Neural crest cell (in vitro differentiated cells): ENCODE measurements at regions not wholly inside any gene's neighbourhood (a gene's known extent, or its start where the extent isn't known, plus 50 kb on each side); places are given as distances from the start of the nearest gene placed in this dataset.

ENCODE experiments used
- DNase-seq: peaks from one replicate; pipeline ENCODE4 v3.0.0; 2021; ENCODE audit warnings: low read depth, mixed read lengths, low spot score
- H3K27ac Mint-ChIP-seq: one replicate; pipeline ENCODE4 v1.8.0; 2021; ENCODE audit warnings: mild to moderate bottlenecking, mixed read lengths; ENCODE audit not compliant: unreplicated experiment
- H3K27me3 Mint-ChIP-seq: 2 replicates; pipeline ENCODE4 v1.8.0; 2021; ENCODE audit warnings: low read depth, mild to moderate bottlenecking, mixed read lengths
- H3K36me3 Mint-ChIP-seq: 2 replicates; pipeline ENCODE4 v1.8.0; 2021; ENCODE audit warnings: low read depth, mild to moderate bottlenecking, mixed read lengths
- H3K4me1 Mint-ChIP-seq: 2 replicates; pipeline ENCODE4 v1.8.0; 2021; ENCODE audit warnings: mixed read lengths
- H3K4me3 Mint-ChIP-seq: one replicate; pipeline ENCODE4 v1.8.0; 2021; ENCODE audit warnings: mild to moderate bottlenecking, mixed read lengths
- H3K9me3 Mint-ChIP-seq: 2 replicates; pipeline ENCODE4 v1.8.0; 2021; ENCODE audit warnings: mixed read lengths
- TF ChIP-seq, protein P1 (sequence below): fragments of 200-600 bp; sonication (generic); conservative IDR thresholded peaks from 2 replicates; pipeline ENCODE4 v1.5.0; 2021; ENCODE audit warnings: antibody characterized with exemption, mild to moderate bottlenecking

DNA sequence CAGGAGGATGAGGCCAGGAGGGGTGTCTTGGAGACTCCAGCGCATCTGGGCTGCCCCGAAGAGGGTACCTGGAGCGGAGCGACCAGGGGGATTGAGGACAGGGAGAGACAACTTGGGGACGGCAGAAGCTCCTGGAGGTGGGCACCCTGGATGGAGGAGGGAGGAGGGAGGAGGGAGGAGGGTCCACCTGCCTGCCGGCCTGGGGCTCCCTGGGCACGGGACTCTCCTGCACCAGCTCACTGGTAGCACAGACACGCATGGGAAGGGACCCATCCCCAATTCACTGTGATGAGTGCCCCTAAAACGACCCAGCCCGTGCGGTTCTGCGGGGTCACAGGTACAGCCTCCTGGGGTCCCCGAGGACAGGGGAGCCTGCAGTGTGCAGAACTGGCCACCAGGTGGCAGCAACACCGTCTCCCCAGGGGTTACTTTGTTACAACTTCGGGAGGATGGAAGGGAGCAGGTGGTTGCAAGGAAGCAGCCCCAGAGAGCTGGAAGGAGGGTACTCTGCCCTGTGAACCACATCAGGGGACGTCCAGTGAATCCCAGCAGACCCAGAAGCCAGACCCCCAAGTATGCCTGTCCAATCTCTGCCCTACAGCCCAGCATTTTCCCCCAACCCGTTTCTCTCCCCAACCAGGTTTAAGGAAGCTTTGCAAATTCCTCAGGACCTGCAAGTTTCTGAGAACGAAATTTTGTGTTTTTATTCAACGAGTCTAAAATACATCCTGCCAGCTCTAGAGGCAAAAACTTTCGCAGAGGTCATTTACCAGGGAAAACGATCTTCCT is 482.4 kb downstream of the NPHP4 start:
- Mint-ChIP-seq H3K27ac (no peak overlapping the region), H3K4me3 (no peak overlapping the region), H3K9me3 (no peaks in the 10 kb centered on the region), H3K4me1 (peaks cover 5% of the 10 kb centered on the region), H3K36me3 (no peaks in the 10 kb centered on the region), H3K27me3 (peaks cover 5% of the 10 kb centered on the region)
- peak; percentile 85 for DNase-seq
- TF ChIP-seq, protein P1, sequence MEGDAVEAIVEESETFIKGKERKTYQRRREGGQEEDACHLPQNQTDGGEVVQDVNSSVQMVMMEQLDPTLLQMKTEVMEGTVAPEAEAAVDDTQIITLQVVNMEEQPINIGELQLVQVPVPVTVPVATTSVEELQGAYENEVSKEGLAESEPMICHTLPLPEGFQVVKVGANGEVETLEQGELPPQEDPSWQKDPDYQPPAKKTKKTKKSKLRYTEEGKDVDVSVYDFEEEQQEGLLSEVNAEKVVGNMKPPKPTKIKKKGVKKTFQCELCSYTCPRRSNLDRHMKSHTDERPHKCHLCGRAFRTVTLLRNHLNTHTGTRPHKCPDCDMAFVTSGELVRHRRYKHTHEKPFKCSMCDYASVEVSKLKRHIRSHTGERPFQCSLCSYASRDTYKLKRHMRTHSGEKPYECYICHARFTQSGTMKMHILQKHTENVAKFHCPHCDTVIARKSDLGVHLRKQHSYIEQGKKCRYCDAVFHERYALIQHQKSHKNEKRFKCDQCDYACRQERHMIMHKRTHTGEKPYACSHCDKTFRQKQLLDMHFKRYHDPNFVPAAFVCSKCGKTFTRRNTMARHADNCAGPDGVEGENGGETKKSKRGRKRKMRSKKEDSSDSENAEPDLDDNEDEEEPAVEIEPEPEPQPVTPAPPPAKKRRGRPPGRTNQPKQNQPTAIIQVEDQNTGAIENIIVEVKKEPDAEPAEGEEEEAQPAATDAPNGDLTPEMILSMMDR: peak; percentile 96

DNA sequence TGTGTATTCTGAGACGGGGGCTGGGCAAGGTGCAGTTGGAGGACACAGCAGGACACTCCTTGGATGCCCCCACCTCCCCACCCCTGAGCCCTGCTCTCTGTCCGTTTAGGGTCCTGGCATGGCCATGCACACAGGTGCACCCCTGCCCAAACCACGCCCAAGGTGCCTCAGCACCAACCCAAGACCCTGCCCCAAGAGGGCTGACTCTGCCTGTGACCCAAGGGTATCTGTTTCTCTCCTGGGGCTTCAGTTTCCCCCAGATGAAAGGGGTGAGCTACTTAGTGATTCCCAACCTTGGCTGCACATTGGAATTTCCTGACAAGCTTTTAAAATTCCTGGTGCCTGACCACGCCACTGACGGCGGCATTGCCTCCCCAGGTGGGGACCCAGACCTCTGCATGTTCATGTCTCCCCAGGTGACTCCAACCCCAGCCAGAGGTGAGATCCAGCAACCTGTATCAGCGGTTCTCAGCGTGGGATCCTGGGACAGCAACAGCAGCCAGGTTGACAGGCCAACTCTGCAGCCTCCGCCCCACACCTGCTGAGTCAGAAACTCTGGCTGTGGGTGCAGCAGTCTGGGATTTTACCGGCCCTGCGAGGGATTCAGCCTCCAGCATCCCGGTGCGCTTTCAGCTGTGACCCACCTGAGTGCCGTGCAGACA is 483.4 kb downstream of the NPHP4 start:
- Mint-ChIP-seq H3K9me3 (no peaks in the 10 kb centered on the region), H3K36me3 (no peaks in the 10 kb centered on the region), H3K4me1 (no peaks in the 10 kb centered on the region), H3K27me3 (peaks cover 5% of the 10 kb centered on the region), H3K27ac (no peak overlapping the region), H3K4me3 (no peak overlapping the region)
- TF ChIP-seq, protein P1: no peak
- DNase-seq: no peak

DNA sequence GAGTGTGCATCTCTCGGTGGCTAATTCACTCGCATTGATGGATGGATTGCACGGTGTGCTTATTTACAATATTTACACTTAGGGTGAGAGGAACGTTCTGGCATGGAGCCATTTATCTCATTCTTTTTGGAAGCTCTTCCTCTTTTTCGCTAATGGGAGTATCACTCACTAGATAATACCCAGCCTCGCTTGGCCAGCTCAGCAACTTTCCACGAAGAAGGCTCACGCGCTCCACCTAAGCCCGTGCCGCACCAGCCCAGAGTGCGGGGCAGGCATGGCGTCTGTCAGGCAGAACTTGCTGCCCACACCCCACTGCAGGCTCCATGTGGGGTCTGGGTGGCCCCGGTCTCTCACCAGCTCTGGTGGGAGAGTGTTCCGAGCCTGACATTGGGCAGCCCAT is 484.9 kb downstream of the NPHP4 start:
- H3K4me3 Mint-ChIP-seq: no peak overlapping the region
- DNase-seq: no peak
- no peak overlapping the region for H3K27ac Mint-ChIP-seq
- H3K36me3 Mint-ChIP-seq: no peaks in the 10 kb centered on the region
- no peaks in the 10 kb centered on the region for H3K4me1 Mint-ChIP-seq
- no peaks in the 10 kb centered on the region for H3K9me3 Mint-ChIP-seq
- peaks cover 5% of the 10 kb centered on the region for H3K27me3 Mint-ChIP-seq
- TF ChIP-seq, protein P1: no peak

DNA sequence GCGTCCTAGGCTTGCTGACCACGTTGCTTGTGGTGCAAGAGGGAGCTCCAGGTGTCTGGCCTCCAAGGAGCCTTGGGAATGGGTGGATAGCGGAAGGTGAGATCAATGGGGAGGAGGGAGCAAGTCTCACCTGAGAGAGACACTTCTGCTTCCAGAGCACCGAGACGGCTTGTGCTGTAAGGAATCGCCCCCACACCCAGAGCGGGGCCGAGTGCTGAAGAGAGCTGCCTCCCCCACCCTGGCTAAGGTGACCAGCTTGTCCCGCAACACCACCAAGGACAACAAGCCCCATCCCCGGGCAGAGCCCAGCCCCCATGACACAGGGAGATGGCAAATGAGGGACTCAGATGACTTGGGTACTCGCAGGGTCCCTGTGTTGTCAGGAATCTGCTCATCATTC is 485.6 kb downstream of the NPHP4 start:
- Mint-ChIP-seq H3K4me3 (no peak overlapping the region), H3K4me1 (no peaks in the 10 kb centered on the region), H3K36me3 (no peaks in the 10 kb centered on the region), H3K27ac (no peak overlapping the region), H3K27me3 (peaks cover 5% of the 10 kb centered on the region), H3K9me3 (no peaks in the 10 kb centered on the region)
- no peak for DNase-seq
- TF ChIP-seq, protein P1: no peak

DNA sequence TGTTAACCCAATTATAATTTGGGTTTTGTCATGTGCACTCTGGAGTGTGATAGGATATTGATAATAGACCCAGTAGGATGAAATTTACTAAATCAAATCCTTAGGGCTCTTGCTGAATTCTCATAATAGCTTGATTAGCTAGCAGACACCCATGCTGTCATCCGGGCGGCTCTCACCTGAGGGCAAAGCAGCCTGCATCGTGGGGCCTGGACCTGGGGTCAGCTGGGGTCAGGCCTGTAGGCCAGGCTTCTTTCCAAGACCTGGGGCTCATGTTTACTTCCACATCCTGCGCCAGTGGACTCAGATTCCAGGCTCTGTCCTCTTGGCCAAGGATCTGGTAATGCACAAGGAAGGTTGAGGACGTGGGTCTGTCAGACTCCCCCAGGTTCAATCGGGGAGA is 486.3 kb downstream of the NPHP4 start:
- H3K36me3 Mint-ChIP-seq: no peaks in the 10 kb centered on the region
- TF ChIP-seq, protein P1: no peak
- H3K9me3 Mint-ChIP-seq: no peaks in the 10 kb centered on the region
- DNase-seq: no peak
- no peak overlapping the region for H3K27ac Mint-ChIP-seq
- no peak overlapping the region for H3K4me3 Mint-ChIP-seq
- peaks cover 3% of the 10 kb centered on the region for H3K27me3 Mint-ChIP-seq
- H3K4me1 Mint-ChIP-seq: no peaks in the 10 kb centered on the region
